Type B pancreatic cell (in vitro differentiated cells): ENCODE measurements at regions not wholly inside any gene's neighbourhood (a gene's known extent, or its start where the extent isn't known, plus 50 kb on each side); places are given as distances from the start of the nearest gene placed in this dataset.

ENCODE experiments used
- DNase-seq: peaks from one replicate; pipeline ENCODE4 v3.0.0; 2021; ENCODE audit warnings: mixed read lengths; ENCODE audit not compliant: unreplicated experiment; ENCODE audit errors: extremely low spot score
- H3K27ac Mint-ChIP-seq: 2 replicates; pipeline ENCODE4 v1.8.0; 2021; ENCODE audit warnings: mild to moderate bottlenecking, mixed read lengths
- H3K27me3 Mint-ChIP-seq: 2 replicates; pipeline ENCODE4 v1.8.0; 2021; ENCODE audit warnings: mixed read lengths
- H3K36me3 Mint-ChIP-seq: 2 replicates; pipeline ENCODE4 v1.8.0; 2021; ENCODE audit warnings: mixed read lengths
- H3K4me1 Mint-ChIP-seq: one replicate; pipeline ENCODE4 v1.8.0; 2021; ENCODE audit warnings: mixed read lengths; ENCODE audit not compliant: unreplicated experiment
- H3K4me3 Mint-ChIP-seq: 2 replicates; pipeline ENCODE4 v1.8.0; 2021; ENCODE audit warnings: mild to moderate bottlenecking, mixed read lengths
- H3K9me3 Mint-ChIP-seq: 2 replicates; pipeline ENCODE4 v1.8.0; 2021; ENCODE audit warnings: mixed read lengths
- CTCF ChIP-seq: fragments of 200-600 bp; sonication (generic); conservative IDR thresholded peaks from 2 replicates; pipeline ENCODE4 v1.5.0; 2021; ENCODE audit warnings: antibody characterized with exemption, mild to moderate bottlenecking

DNA sequence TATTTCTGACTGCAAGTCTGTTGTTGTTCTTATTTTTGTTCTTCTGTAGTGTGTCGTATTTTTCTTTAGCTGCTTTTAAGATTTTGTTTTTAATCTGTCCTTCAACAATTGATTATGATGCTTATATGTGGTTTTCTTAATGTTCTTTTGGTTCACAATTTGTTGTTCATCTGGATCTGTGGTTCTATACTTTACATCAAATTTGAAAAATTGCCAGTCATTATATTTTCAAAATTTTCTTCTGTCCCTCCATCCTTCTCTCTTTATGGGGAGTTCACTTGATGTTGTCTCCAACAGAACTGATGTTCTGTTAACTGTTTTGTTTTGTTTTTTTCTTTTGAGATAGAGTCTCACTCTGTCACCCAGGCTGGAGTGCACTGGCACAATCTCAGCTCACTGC, 378.5 kb upstream of the CD180 start:
- H3K4me1 Mint-ChIP-seq = no peaks in the 10 kb centered on the region
- peaks cover 12% of the 10 kb centered on the region for H3K9me3 Mint-ChIP-seq
- H3K27ac Mint-ChIP-seq = no peak overlapping the region
- no peak for DNase-seq
- H3K27me3 Mint-ChIP-seq = no peaks in the 10 kb centered on the region
- no peak overlapping the region for H3K4me3 Mint-ChIP-seq
- H3K36me3 Mint-ChIP-seq = no peaks in the 10 kb centered on the region
- TF ChIP-seq CTCF = no peak

DNA sequence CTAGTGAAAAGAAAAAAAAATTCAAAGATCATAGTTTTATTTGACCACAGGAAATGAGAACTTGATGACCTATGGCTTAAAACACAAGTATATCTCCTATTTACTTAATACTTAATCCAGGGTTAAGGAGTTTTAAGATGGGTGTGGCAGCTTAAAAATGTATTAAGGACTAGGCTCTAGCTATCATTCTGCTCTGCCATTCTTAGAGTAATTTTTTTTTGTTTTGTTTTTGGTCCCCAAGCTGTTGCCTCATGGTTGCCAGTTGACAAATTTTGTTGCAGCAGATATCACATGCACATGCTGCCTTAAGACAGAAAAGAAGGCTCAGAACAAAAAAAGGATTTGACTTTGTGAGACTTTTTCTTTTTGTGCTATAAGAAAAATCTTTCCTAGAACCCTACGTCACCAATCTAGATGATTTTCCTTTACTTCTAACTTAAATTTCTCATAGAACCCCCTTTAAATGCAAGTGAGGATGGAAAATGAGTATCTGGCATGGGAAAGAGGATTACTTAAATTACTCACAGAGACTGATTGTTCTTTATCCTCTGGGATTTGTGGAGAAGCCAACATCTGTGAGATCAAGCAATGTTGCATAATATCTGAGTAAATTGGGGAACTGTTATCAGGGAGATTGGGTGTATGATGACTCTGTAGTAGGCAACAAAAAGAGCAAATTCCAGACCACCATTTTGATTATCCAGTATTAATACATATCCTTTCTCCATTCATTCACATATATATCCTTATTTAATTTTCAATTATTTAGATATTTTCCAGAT, 364.7 kb upstream of the CD180 start:
- Mint-ChIP-seq H3K36me3 (peaks cover 5% of the 10 kb centered on the region), H3K27me3 (no peaks in the 10 kb centered on the region), H3K4me3 (no peak overlapping the region), H3K27ac (no peak overlapping the region), H3K4me1 (no peaks in the 10 kb centered on the region), H3K9me3 (peaks cover 22% of the 10 kb centered on the region)
- DNase-seq = no peak
- TF ChIP-seq CTCF = no peak

DNA sequence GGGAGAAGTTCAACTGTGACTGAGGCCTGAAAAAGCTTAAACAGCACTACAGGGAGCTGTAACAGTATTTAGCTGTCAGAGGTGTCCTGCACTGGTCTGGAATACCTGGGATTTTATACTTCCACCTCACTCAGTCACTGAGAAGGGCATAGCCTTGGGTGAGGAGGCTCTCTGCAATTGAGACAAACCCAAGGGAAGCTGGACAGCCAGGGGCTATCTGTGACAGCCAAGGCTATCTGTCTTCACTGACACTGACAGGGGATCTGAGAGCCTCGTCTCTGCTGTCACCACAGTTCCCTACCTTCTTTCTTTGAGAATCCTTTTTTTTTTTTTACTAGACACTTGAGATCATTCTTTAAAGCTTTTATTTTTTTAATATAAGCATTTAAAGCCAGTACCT, 356.2 kb upstream of the CD180 start:
- TF ChIP-seq CTCF = no peak
- Mint-ChIP-seq H3K4me3 (no peak overlapping the region), H3K4me1 (peaks cover 13% of the 10 kb centered on the region), H3K27ac (peak overlapping the region; percentile 0), H3K27me3 (peaks cover 1% of the 10 kb centered on the region), H3K9me3 (no peaks in the 10 kb centered on the region), H3K36me3 (peaks cover 4% of the 10 kb centered on the region)
- DNase-seq = no peak

DNA sequence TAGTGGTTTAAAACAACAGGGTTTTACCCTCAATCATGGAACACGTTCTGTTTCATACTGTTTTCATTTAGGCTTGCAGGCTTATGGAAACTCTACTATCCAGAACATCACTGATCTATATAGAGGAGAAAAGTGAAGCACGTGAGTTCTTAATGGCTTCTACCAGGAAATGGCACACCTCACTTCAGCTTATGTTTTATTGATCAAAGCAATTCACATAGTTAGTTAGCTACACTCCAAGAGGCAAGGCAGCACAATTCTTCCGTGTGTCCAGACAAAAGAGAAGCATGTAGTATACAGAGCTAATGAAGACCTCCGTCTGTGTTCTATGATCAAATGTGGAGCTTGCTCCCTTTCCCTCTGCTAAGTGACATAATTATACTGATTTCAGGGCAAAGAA, 353.3 kb upstream of the CD180 start:
- peaks cover 19% of the 10 kb centered on the region for H3K4me1 Mint-ChIP-seq
- TF ChIP-seq CTCF = no peak

GRCh38 chr5:67549296-67549618, 352.7 kb upstream of the CD180 start:
- no peaks in the 10 kb centered on the region for H3K36me3 Mint-ChIP-seq
- TF ChIP-seq CTCF = no peak
- DNase-seq = no peak
- peaks cover 19% of the 10 kb centered on the region for H3K4me1 Mint-ChIP-seq
- H3K9me3 Mint-ChIP-seq = no peaks in the 10 kb centered on the region
- H3K27ac Mint-ChIP-seq = no peak overlapping the region
- peaks cover 9% of the 10 kb centered on the region for H3K27me3 Mint-ChIP-seq
- no peak overlapping the region for H3K4me3 Mint-ChIP-seq

More for the DNA sequence above, 353.3 kb upstream of the CD180 start:
- Mint-ChIP-seq H3K27me3 (peaks cover 9% of the 10 kb centered on the region), H3K27ac (no peak overlapping the region), H3K4me3 (no peak overlapping the region), H3K9me3 (no peaks in the 10 kb centered on the region), H3K36me3 (no peaks in the 10 kb centered on the region)
- DNase-seq = no peak
